KMS-11 (cell line): ENCODE measurements at regions not wholly inside any gene's neighbourhood (a gene's known extent, or its start where the extent isn't known, plus 50 kb on each side); places are given as distances from the start of the nearest gene placed in this dataset.

Experiments used
- H2AFZ ChIP-seq: fragments of 200-600 bp; sonication (generic); 2 replicates; pipeline ENCODE4 v1.6.1; 2016; ENCODE audit warnings: antibody characterized with exemption, mixed run types, low read depth
- H3K27ac ChIP-seq: fragments of 200-600 bp; sonication (generic); 2 replicates; pipeline ENCODE4 v1.6.1; 2016; ENCODE audit warnings: mild to moderate bottlenecking, mixed run types
- H3K27me3 ChIP-seq: fragments of 200-600 bp; sonication (generic); 2 replicates; pipeline ENCODE4 v1.6.1; 2017; ENCODE audit warnings: mild to moderate bottlenecking, low read depth, mixed run types, moderate library complexity; ENCODE audit not compliant: insufficient read depth
- H3K36me3 ChIP-seq: fragments of 200-600 bp; sonication (generic); 2 replicates; pipeline ENCODE4 v1.6.1; 2017; ENCODE audit warnings: mild to moderate bottlenecking, mixed run types; ENCODE audit not compliant: insufficient read depth
- H3K4me1 ChIP-seq: fragments of 200-600 bp; sonication (generic); 2 replicates; pipeline ENCODE4 v1.6.1; 2016; ENCODE audit warnings: mild to moderate bottlenecking, low read depth, mixed run types; ENCODE audit not compliant: poor library complexity, severe bottlenecking
- H3K4me2 ChIP-seq: fragments of 200-600 bp; sonication (generic); 2 replicates; pipeline ENCODE4 v1.7.0; 2016; ENCODE audit warnings: mild to moderate bottlenecking, mixed run types
- H3K4me3 ChIP-seq: fragments of 200-600 bp; sonication (generic); IDR thresholded peaks from 2 replicates; pipeline ENCODE4 v1.6.1; 2017; ENCODE audit warnings: low read depth, low read length, mixed read lengths; ENCODE audit not compliant: insufficient read depth
- H3K79me2 ChIP-seq: fragments of 200-600 bp; sonication (generic); 2 replicates; pipeline ENCODE4 v1.6.1; 2016; ENCODE audit warnings: low read depth, mixed run types; ENCODE audit not compliant: insufficient read depth
- H3K9ac ChIP-seq: fragments of 200-600 bp; sonication (generic); 2 replicates; pipeline ENCODE4 v1.6.1; 2016; ENCODE audit warnings: mild to moderate bottlenecking, mixed run types
- H4K20me1 ChIP-seq: fragments of 200-600 bp; sonication (generic); 2 replicates; pipeline ENCODE4 v1.6.1; 2016; ENCODE audit warnings: mild to moderate bottlenecking, mixed run types; ENCODE audit not compliant: insufficient read depth
- CTCF ChIP-seq: fragments of 200-600 bp; sonication (generic); conservative IDR thresholded peaks from 2 replicates; pipeline ENCODE4 v1.6.1; 2017; ENCODE audit warnings: low read depth, mild to moderate bottlenecking, antibody characterized with exemption, low read length, moderate library complexity, mixed read lengths

- no peaks in the 10 kb centered on the region for H3K79me2 ChIP-seq
- TF ChIP-seq CTCF, result peak; percentile 38
- H3K27me3 ChIP-seq, result no peaks in the 10 kb centered on the region
Measured at GRCh38 chr16:9225527-9226316, 134.3 kb downstream of the HAPSTR1 start.

GRCh38 chr16:9226924-9227323 lies 135.5 kb downstream of the HAPSTR1 start:
- Histone ChIP-seq H3K79me2 (no peaks in the 10 kb centered on the region), H3K4me3 (no peak overlapping the region), H3K36me3 (no peaks in the 10 kb centered on the region), H2AFZ (no peak overlapping the region), H3K27ac (no peak overlapping the region), H3K27me3 (no peaks in the 10 kb centered on the region), H4K20me1 (no peaks in the 10 kb centered on the region), H3K9ac (no peak overlapping the region), H3K4me1 (no peaks in the 10 kb centered on the region), H3K4me2 (no peak overlapping the region)
- TF ChIP-seq CTCF, result no peak

More at GRCh38 chr16:9225527-9226316, 134.3 kb downstream of the HAPSTR1 start:
- no peaks in the 10 kb centered on the region for H3K4me1 ChIP-seq
- no peak overlapping the region for H3K27ac ChIP-seq
- H3K4me2 ChIP-seq, result no peak overlapping the region
- H2AFZ ChIP-seq, result no peak overlapping the region
- H3K36me3 ChIP-seq, result no peaks in the 10 kb centered on the region
- H3K9ac ChIP-seq, result no peak overlapping the region
- H3K4me3 ChIP-seq, result no peak overlapping the region
- H4K20me1 ChIP-seq, result no peaks in the 10 kb centered on the region

- H3K27ac ChIP-seq, result no peak overlapping the region
- H2AFZ ChIP-seq, result no peak overlapping the region
- no peak for TF ChIP-seq CTCF
- H3K4me3 ChIP-seq, result no peak overlapping the region
- H4K20me1 ChIP-seq, result no peaks in the 10 kb centered on the region
- H3K9ac ChIP-seq, result no peak overlapping the region
- H3K4me1 ChIP-seq, result no peaks in the 10 kb centered on the region
- no peaks in the 10 kb centered on the region for H3K36me3 ChIP-seq
- H3K27me3 ChIP-seq, result no peaks in the 10 kb centered on the region
- H3K79me2 ChIP-seq, result no peaks in the 10 kb centered on the region
- no peak overlapping the region for H3K4me2 ChIP-seq
Measured at GRCh38 chr16:9231039-9231438, 139.6 kb downstream of the HAPSTR1 start.

GRCh38 chr16:9232102-9232770 lies 140.8 kb downstream of the HAPSTR1 start:
- H2AFZ ChIP-seq, result no peak overlapping the region
- H3K79me2 ChIP-seq, result no peaks in the 10 kb centered on the region
- no peaks in the 10 kb centered on the region for H3K4me1 ChIP-seq
- H3K9ac ChIP-seq, result no peak overlapping the region
- H3K4me3 ChIP-seq, result no peak overlapping the region
- H3K27ac ChIP-seq, result no peak overlapping the region
- no peaks in the 10 kb centered on the region for H3K36me3 ChIP-seq
- no peaks in the 10 kb centered on the region for H4K20me1 ChIP-seq
- H3K4me2 ChIP-seq, result no peak overlapping the region
- TF ChIP-seq CTCF, result no peak
- H3K27me3 ChIP-seq, result no peaks in the 10 kb centered on the region
